DND-41 (cell line): ENCODE measurements at regions not wholly inside any gene's neighbourhood (a gene's known extent, or its start where the extent isn't known, plus 50 kb on each side); places are given as distances from the start of the nearest gene placed in this dataset.

Source experiments
- EZH2 ChIP-seq: IDR thresholded peaks from 3 replicates; pipeline ENCODE4 v1.6.1; 2012; ENCODE audit warnings: borderline replicate concordance, low read depth, mild to moderate bottlenecking, moderate library complexity, low read length, inconsistent platforms; ENCODE audit not compliant: severe bottlenecking
- TF ChIP-seq, protein P1 (sequence below): IDR thresholded peaks from 2 replicates; pipeline ENCODE4 v1.5.1; 2012; ENCODE audit warnings: borderline replicate concordance, low read length, moderate library complexity, mild to moderate bottlenecking; ENCODE audit not compliant: poor library complexity, severe bottlenecking; ENCODE audit errors: extremely low read depth

DNA sequence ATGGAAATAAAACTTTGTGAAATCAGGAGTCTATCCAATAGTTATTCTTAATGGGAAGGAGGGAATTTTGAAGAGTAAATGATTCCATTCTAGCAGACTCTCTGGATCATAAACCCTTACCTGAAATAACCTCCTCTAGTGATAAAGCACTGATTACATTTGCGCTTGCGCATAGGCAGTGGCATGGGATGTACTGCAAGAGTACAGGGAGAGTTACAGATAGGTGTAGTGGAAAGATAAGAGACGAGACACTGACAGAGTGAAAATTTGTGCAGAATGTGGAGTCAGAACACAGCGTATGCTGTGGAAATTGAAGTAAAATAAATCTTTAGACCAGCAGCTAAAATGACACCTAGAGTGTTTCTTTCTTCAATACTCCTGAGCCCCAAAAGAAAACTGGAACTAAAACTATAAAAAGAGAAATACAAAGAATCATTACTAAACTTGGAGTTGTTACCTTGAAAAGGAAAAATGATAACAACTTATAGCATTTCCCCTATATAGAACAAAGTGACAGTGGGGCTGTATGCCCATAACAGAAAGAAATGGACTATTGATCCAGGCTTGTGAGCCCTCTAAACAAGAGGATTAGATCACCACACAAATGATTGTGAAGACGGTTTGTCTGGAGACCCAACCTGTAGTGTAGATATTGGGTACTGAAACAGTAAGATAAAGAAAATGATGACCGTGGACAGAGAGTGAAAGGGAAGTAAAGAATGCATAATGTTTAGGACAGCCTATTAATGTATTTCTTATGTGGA, 1471.2 kb upstream of the NUDT12 start:
- TF ChIP-seq, protein P1, sequence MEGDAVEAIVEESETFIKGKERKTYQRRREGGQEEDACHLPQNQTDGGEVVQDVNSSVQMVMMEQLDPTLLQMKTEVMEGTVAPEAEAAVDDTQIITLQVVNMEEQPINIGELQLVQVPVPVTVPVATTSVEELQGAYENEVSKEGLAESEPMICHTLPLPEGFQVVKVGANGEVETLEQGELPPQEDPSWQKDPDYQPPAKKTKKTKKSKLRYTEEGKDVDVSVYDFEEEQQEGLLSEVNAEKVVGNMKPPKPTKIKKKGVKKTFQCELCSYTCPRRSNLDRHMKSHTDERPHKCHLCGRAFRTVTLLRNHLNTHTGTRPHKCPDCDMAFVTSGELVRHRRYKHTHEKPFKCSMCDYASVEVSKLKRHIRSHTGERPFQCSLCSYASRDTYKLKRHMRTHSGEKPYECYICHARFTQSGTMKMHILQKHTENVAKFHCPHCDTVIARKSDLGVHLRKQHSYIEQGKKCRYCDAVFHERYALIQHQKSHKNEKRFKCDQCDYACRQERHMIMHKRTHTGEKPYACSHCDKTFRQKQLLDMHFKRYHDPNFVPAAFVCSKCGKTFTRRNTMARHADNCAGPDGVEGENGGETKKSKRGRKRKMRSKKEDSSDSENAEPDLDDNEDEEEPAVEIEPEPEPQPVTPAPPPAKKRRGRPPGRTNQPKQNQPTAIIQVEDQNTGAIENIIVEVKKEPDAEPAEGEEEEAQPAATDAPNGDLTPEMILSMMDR: no peak
- TF ChIP-seq EZH2: no peak
